GM18858 (cell line): ENCODE measurements at regions not wholly inside any gene's neighbourhood (a gene's known extent, or its start where the extent isn't known, plus 50 kb on each side); places are given as distances from the start of the nearest gene placed in this dataset.
"Not testable (repeated sequence)": the region's sequence is repeated elsewhere in the genome, so short reads cannot be mapped to it uniquely, and the experiment has no call there.

Source experiments
- ATAC-seq: cut with Tn5 transposase; IDR thresholded peaks from one replicate; pipeline ENCODE4 v1.9.1; 2021; ENCODE audit not compliant: unreplicated experiment

DNA sequence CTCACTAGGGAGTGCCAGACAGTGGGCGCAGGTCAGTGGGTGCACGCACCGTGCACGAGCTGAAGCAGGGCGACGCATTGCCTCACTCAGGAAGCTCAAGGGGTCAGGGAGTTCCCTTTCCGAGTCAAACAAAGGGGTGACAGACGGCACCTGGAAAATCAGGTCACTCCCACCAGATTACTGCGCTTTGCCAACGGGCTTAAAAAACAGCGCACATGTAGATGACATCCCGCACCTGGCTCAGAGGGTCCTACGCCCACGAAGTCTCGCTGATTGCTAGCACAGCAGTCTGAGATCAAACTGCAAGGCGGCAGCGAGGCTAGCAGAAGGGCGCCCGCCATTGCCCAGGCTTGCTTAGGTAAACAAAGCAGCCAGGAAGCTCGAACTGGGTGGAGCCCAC lies 428.5 kb upstream of the SLC39A10 start:
- not testable (repeated sequence) for ATAC-seq

- no peak for ATAC-seq
These were observed 443.0 kb upstream of the SLC39A10 start for GRCh38 chr2:195214072-195214471.

GRCh38 chr2:195212586-195212985 lies 444.4 kb upstream of the SLC39A10 start:
- ATAC-seq, result no peak

GRCh38 chr2:195202163-195202845 lies 454.7 kb upstream of the SLC39A10 start:
- no peak for ATAC-seq

- ATAC-seq, result no peak
These were observed 457.2 kb upstream of the SLC39A10 start for GRCh38 chr2:195199864-195200263.

DNA sequence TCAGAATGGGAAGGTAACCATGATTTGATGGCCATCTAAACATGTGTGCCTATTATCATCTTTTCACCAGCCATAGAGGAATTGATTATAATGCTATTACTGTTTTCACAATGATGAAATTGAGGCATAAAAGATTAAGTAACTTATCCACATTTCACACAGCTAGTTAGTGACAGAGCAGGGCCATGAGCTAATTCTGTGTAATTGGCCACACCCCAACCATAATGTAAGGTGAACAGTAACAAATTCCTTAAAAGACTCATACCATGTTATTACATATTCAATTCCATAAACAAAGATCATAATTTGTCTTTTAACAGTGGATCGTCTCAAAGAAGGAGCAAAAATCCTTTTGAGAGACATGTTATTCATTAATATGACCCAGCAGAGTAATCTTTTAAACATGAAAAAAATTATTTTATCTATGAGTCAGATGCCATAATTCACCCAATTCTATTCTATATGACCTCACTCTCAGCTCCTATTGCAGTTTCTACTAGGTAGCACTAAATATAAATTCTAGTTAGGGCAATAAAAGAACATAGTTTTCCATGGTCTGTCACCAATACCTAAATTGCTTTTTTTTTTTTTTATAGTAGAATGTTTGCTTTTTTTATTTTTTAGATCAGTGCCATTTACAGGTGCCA lies 475.8 kb upstream of the SLC39A10 start:
- ATAC-seq, result no peak

DNA sequence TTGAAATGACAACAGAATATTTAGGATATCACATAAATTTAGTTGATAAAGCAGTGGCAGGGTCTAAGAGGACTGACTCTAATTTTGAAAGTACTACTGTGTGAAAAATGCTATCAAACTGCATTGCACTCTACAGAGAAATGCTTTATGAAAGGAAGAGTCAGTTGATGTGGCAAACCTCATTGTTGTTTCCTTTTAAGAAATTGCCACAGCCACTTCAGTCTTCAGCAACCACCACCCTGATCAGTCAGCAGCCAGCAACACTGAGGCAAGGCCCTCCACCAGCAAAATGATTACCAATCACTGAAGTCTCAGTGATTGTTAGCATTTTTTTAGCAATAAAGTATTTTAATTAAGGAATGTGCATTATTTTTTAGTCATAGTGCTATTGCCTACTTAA lies 488.7 kb upstream of the SLC39A10 start:
- no peak for ATAC-seq

GRCh38 chr2:195164930-195165329 lies 492.1 kb upstream of the SLC39A10 start:
- ATAC-seq, result no peak

DNA sequence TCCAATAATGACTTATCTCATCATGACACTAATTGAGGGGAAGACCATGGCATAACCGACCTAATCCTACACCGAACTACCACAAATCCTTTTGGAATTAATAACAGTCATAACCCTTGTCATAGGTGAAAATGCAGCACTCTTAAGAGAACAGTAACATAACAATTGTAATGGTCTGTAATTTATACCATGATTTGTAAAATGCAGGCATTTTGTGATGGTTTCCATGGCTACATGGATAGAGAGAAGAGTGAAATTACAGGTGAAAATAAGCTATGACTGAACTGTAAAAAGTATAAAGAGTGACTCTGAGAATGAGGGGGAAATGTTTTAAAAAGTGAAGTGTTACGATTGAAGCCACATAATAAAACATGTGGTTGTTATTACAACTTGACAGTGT lies 494.1 kb upstream of the SLC39A10 start:
- ATAC-seq, result no peak

GRCh38 chr2:195162194-195162593 lies 494.8 kb upstream of the SLC39A10 start:
- no peak for ATAC-seq

- ATAC-seq, result no peak
These were observed 496.1 kb upstream of the SLC39A10 start for GRCh38 chr2:195160963-195161362.

DNA sequence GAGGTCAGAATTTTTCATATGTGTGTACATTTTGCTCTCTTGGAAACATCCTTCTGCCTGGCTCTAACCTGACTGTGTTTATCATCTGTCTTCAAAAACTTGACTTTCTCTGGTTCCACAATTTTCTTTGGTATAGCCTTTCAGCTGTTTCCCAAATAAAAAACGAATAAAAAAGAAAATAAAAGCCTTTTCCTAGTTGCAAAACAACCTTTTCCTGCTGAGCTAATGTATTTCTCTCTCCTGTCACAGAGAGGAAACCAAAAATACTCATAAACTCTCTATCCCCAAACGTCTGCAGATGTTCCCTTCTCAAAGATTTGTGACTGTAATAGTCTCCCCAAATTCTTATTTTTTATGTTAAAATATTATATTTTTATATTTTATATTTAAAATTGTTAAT lies 505.3 kb upstream of the SLC39A10 start:
- ATAC-seq, result no peak

- ATAC-seq, result no peak
These were observed 506.2 kb upstream of the SLC39A10 start for GRCh38 chr2:195150819-195151218.

DNA sequence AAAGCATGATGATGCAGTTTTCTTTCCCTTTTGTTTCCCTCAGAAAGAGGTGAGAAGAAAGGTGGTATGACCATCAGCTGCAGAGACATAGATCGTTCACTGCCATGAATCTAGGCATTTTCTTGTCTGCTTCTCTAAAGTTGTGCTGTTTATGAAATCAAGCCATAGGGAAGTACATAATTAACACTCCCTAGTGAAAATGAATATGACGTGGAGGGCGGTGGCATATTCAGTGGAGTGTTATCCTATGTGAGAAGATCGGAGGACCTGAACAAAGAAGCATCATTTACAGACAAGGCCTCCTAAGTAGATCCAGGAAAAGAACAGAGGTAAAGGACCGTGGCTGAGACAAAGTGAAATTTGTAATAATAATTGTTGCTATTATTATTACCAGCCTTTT lies 509.0 kb upstream of the SLC39A10 start:
- no peak for ATAC-seq

DNA sequence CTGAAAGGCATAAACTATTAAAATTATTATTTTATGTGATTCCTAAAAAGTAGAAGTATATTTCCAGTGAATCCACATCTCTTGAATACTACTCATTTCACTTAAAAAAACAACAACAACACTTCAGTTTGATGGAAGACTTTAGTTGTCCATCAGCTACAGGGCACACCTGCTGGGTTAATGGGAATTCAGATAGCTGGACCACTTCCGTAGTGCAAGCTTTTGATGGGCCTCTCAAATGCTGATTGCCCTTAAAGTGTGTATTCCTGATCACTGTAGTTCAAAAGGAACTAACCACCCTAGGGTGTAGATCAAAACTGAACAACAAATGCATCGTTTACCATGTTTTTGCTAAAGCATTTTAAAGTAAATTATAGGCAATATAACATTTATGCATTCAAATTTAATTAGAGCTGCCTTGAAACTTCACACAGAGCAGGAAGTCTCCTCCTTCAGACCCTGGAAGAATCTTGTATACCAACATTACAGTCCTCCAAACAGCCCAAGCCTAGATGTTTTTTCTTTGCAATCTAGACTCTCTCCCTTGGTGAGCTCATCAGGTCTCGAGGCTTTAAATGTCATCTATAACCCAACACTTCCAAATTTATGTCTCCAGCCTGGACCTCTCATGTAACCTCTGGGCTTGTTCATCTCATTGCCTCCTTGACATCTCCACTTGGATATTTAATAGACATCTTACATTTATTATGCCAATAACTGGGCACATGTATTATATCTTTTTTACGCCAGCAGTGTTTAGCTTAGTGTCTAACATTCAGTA lies 510.1 kb upstream of the SLC39A10 start:
- no peak for ATAC-seq

DNA sequence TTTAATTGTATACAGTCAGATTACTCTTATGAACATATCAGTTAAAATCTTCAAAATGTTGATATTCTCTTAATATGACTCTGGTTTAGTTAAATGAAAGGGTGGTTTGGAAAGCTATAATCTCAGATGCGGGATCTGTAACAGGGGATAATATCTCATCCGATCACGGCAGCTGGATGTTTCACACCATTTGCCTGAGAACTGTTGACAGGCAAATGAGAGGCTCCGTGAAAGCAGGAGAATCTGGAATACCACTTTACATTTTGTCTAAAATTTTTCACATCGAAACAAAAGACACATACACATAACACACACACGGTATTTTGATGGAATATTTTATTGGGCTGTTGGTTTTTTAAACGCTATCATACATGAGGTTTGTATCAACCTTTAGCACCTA lies 518.6 kb upstream of the SLC39A10 start:
- ATAC-seq, result no peak

DNA sequence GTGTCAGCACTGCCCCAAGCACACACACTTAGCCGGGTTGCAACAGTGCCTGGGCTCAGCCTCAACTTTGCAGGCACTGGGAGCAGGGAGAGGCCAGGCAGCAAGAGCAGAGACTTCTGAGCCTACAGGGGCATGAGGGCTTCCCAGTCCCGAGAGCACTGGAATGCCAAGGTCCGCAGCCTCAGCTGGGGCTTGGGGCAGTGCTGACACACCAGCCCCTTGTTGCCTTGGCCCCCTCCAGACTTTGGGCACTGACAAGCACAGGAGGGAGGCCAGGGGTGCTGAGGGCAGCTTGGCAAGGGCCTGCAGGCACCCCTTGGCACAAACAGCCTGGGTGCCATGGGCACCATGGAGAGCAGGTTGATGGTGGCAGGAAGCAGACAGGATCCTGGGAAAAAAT lies 531.1 kb upstream of the SLC39A10 start:
- not testable (repeated sequence) for ATAC-seq

DNA sequence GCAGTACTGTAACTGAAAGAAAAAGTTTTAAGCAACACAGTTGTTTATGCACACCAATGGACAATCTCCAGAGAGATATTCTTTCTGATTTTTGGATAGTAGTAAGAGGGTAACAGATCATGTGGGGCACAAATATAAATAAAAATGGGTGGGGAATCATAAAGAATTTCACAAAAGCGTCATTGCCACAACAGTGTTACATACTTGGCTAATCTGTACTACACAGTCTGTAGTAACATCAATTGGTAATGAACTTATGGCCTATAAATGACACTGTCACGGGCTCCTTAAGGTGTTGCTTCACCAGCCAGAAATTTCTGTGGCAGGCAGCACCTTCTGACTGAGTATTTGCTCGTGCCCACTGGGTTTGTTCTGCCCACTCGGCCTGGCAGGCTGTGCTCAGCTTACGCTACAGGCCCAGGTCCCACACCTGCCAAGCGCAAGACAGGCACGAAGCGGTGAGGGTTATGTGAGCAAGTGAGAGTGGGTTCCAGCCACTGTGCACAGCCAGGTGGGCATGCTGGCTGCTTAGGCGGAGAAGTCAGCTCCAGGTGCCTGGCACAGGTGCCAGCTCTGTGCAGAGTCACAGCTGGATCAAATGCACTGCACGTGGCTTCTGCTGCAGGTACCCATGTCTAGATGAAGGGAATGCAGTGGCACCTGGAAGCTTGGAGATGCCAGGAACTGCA lies 532.5 kb upstream of the SLC39A10 start:
- no peak for ATAC-seq

DNA sequence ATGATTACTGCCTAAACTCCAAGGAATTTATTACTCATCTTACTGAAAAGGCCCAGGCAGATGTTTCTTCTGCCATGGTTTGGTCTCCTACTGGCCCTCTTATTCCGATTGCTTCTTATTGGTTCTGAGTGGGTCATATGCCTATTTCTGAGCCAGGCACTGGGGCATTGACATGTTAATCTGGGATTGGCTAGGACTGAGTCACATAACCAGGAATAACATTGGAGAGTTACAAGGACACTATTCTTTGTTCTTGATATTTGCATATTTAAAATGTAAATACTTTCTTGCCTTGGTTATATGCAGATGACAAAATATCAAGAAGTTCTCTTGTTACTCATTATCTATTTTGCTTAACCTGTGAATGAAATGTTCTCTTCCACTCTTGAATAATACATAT lies 534.4 kb upstream of the SLC39A10 start:
- ATAC-seq, result no peak

DNA sequence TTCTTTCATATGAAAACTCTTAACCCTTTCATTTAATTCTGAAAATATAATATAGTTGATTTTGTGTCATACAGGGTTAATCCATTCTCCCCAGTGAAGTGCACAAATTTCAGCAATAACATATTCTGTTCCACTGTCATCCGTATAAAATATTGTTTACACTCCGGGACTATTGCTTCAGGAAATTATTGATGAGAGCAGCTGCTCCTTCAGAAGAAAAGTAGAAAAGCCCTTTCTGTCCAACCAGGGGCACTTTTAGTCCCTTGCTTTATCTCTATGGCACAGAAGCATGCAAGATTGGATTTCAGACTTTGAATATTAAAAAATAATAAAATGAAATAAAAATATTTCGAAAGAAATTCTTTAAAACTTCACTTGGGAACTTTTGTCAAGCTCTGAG lies 535.7 kb upstream of the SLC39A10 start:
- ATAC-seq, result no peak

DNA sequence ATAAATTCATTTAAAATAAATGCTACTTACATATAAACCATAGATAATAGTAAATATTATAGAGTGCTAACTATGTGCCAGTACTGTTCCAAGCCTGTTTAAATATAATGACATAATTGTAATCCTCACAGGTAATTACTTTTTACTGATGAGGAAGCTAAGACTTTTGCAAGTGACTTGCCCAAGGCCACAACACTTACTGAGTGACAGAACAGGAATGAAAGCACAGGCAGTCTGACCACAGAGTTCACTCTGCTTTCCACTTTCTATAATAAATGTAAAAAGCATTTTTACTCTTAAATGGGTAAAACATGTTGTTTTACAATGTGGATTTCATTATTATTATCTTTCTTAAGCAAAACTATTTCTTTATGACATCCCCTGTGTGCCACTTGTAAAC lies 537.8 kb upstream of the SLC39A10 start:
- ATAC-seq, result no peak

DNA sequence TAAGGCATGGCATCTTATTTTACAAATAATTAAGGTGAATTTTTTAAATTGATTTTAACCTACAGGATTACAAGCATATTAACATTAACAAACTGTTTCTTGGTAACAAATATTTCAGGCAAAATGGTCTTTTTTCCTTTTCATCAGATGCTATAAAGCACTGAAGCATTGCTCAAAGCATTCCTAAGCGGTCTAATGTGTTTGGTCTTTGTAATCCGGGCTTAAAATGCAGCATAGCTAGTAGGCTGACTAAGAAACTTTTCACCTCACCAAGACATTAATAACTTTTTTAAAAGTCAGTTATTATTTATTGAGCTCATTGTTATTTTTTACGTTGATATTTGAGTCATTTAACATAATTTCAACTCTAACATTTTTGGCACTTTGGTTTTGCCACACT lies 538.8 kb upstream of the SLC39A10 start:
- ATAC-seq, result no peak
